MM.1S (cell line): ENCODE measurements at regions not wholly inside any gene's neighbourhood (a gene's known extent, or its start where the extent isn't known, plus 50 kb on each side); places are given as distances from the start of the nearest gene placed in this dataset.

Experiments
- DNase-seq: peaks from one replicate; pipeline ENCODE4 v3.0.0-alpha.2; 2015
- H2AFZ ChIP-seq: fragments of 300-600 bp; sonication (generic); 2 replicates; pipeline ENCODE4 v1.6.0; 2016; ENCODE audit warnings: antibody characterized with exemption, low read length
- H3F3A ChIP-seq: fragments of 300-600 bp; sonication (generic); 2 replicates; pipeline ENCODE4 v1.6.1; 2016; ENCODE audit warnings: mild to moderate bottlenecking, antibody characterized with exemption, low read length, moderate library complexity, mixed read lengths; ENCODE audit not compliant: insufficient read depth
- H3K27ac ChIP-seq: fragments of 300-600 bp; sonication (generic); 2 replicates; pipeline ENCODE4 v1.5.1; 2016; ENCODE audit warnings: mild to moderate bottlenecking, low read length
- H3K27me3 ChIP-seq: fragments of 300-600 bp; sonication (generic); replicated peaks from 2 replicates; pipeline ENCODE4 v1.6.0; 2016; ENCODE audit warnings: low read length; ENCODE audit not compliant: insufficient read depth
- H3K36me3 ChIP-seq: fragments of 300-600 bp; sonication (generic); replicated peaks from 2 replicates; pipeline ENCODE4 v1.6.1; 2016; ENCODE audit warnings: mild to moderate bottlenecking, low read length, mixed read lengths; ENCODE audit not compliant: insufficient read depth
- H3K4me1 ChIP-seq: fragments of 300-600 bp; sonication (generic); 2 replicates; pipeline ENCODE4 v1.6.1; 2016; ENCODE audit warnings: low read length, mixed read lengths
- H3K4me2 ChIP-seq: fragments of 300-600 bp; sonication (generic); 2 replicates; pipeline ENCODE4 v1.6.0; 2016; ENCODE audit warnings: low read depth, low read length
- H3K4me3 ChIP-seq: fragments of 300-600 bp; sonication (generic); 2 replicates; pipeline ENCODE4 v1.5.1; 2016; ENCODE audit warnings: low read length, mixed read lengths
- H3K79me2 ChIP-seq: fragments of 300-600 bp; sonication (generic); 2 replicates; pipeline ENCODE4 v1.6.1; 2016; ENCODE audit warnings: mixed run types, low read length, mixed read lengths
- H3K9ac ChIP-seq: fragments of 300-600 bp; sonication (generic); 2 replicates; pipeline ENCODE4 v1.6.1; 2016; ENCODE audit warnings: low read length, mixed read lengths
- H3K9me2 ChIP-seq: fragments of 300-600 bp; sonication (generic); replicated peaks from 2 replicates; pipeline ENCODE4 v1.6.1; 2016; ENCODE audit warnings: mild to moderate bottlenecking, low read length, mixed read lengths; ENCODE audit not compliant: insufficient read depth
- H3K9me3 ChIP-seq: fragments of 300-600 bp; sonication (generic); replicated peaks from 2 replicates; pipeline ENCODE4 v1.6.1; 2016; ENCODE audit warnings: mild to moderate bottlenecking, low read length, mixed read lengths; ENCODE audit not compliant: insufficient read depth
- H4K20me1 ChIP-seq: fragments of 300-600 bp; sonication (generic); 2 replicates; pipeline ENCODE4 v1.6.1; 2016; ENCODE audit warnings: mild to moderate bottlenecking, low read length, moderate library complexity, mixed read lengths; ENCODE audit not compliant: insufficient read depth
- EZH2 ChIP-seq: fragments of 300-600 bp; sonication (generic); optimal IDR thresholded peaks from 2 replicates; pipeline ENCODE3; 2017; ENCODE audit warnings: low read depth, mild to moderate bottlenecking, antibody characterized with exemption, low read length, mixed read lengths
- EZH2phosphoT487 ChIP-seq: fragments of 300-600 bp; sonication (generic); IDR thresholded peaks from 2 replicates; pipeline ENCODE4 v1.6.1; 2018; ENCODE audit warnings: antibody characterized with exemption, low read length
- TF ChIP-seq, protein P1 (sequence below): fragments of 300-600 bp; sonication (generic); IDR thresholded peaks from 2 replicates; pipeline ENCODE4 v1.5.1; 2016; ENCODE audit warnings: antibody characterized with exemption, low read length, mixed read lengths

DNA sequence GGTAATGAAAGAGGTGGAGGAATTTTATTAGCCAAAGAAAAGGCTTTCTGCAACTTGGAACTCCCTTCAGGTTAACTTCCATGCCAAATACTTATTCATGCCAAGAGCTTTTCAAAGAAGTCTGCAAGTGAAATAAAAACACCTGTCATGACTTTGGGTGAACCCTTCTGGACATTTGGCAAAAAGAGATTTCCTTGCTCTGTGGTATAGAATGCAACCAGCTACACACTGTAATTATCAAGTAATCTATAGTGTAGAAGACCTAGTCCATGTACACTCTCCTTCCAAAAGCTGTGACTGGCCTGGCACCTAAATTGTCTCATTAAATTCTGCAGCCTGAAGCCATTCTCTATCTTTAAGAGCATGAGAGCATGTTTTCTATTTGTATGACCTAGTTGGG is 232.3 kb downstream of the COL12A1 start:
- no peak overlapping the region for H3K4me2 ChIP-seq
- no peaks in the 10 kb centered on the region for H4K20me1 ChIP-seq
- H3K27me3 ChIP-seq, result no peaks in the 10 kb centered on the region
- H3K79me2 ChIP-seq, result no peaks in the 10 kb centered on the region
- H3K4me3 ChIP-seq, result no peak overlapping the region
- H3K9me3 ChIP-seq, result no peaks in the 10 kb centered on the region
- H3K4me1 ChIP-seq, result no peaks in the 10 kb centered on the region
- H3K27ac ChIP-seq, result no peak overlapping the region
- no peak for DNase-seq
- no peaks in the 10 kb centered on the region for H3F3A ChIP-seq
- H3K9me2 ChIP-seq, result no peaks in the 10 kb centered on the region
- H3K36me3 ChIP-seq, result no peaks in the 10 kb centered on the region
- no peak overlapping the region for H2AFZ ChIP-seq
- H3K9ac ChIP-seq, result no peak overlapping the region
- TF ChIP-seq EZH2 (no peak), EZH2phosphoT487 (no peak)
- TF ChIP-seq, protein P1, sequence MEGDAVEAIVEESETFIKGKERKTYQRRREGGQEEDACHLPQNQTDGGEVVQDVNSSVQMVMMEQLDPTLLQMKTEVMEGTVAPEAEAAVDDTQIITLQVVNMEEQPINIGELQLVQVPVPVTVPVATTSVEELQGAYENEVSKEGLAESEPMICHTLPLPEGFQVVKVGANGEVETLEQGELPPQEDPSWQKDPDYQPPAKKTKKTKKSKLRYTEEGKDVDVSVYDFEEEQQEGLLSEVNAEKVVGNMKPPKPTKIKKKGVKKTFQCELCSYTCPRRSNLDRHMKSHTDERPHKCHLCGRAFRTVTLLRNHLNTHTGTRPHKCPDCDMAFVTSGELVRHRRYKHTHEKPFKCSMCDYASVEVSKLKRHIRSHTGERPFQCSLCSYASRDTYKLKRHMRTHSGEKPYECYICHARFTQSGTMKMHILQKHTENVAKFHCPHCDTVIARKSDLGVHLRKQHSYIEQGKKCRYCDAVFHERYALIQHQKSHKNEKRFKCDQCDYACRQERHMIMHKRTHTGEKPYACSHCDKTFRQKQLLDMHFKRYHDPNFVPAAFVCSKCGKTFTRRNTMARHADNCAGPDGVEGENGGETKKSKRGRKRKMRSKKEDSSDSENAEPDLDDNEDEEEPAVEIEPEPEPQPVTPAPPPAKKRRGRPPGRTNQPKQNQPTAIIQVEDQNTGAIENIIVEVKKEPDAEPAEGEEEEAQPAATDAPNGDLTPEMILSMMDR, result no peak

DNA sequence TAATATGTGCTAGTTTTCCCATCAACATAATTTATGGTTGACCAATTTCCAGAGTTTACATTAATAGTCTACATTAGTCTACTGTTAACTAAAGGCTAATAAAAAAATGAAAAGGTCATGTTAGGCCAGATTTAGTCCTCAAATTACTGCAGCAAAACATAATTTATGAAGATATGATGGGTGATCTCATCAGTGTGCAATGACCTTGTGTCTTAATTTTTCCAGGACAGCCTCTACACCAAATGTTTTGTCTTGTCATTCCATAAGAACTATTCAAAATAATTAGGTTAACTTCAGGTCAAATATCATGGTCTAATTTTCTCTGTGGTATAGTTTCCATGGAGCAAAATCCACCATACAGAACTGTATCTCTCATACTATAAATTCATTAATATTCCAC is 234.2 kb downstream of the COL12A1 start:
- no peaks in the 10 kb centered on the region for H3F3A ChIP-seq
- H3K79me2 ChIP-seq, result no peaks in the 10 kb centered on the region
- H3K4me2 ChIP-seq, result no peak overlapping the region
- no peak overlapping the region for H2AFZ ChIP-seq
- H3K4me3 ChIP-seq, result no peak overlapping the region
- no peaks in the 10 kb centered on the region for H3K9me3 ChIP-seq
- no peaks in the 10 kb centered on the region for H3K9me2 ChIP-seq
- H3K9ac ChIP-seq, result no peak overlapping the region
- no peak overlapping the region for H3K27ac ChIP-seq
- no peaks in the 10 kb centered on the region for H3K27me3 ChIP-seq
- no peak for TF ChIP-seq EZH2
- TF ChIP-seq, protein P1, result no peak
- no peak for TF ChIP-seq EZH2phosphoT487
- H3K4me1 ChIP-seq, result no peaks in the 10 kb centered on the region
- H3K36me3 ChIP-seq, result no peaks in the 10 kb centered on the region
- no peak for DNase-seq
- H4K20me1 ChIP-seq, result no peaks in the 10 kb centered on the region

DNA sequence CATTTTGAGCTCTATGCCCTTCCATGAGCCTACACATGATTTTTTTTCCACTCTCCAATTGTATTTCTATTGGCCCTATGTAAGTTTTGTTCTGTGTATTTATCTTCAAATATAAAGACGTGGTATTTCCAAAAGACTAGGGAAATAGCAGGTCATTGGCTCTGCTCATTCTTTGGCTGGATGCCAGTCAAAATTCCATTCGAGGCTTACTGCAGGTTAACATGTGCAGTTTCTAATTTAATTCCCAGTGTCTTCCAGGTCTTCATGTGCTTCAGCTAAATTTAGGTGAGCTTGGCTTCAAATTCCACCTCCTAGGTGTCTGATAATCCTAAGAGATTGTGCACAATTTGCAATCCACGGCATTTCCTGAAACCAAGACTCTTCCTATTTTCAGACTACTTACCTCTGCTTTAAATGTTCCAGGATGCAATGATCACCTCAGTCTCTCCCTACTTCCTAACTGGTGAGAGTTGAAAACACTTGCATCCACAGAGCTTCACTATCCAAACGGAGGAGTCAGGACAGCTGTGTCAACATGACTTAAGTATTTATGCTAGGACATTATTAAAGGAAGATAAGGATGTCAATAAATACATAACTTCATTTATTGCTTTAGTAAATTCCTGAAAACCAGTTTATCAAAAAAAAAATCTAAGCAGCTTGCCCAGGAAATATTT is 236.1 kb downstream of the COL12A1 start:
- Histone ChIP-seq H3K36me3 (no peaks in the 10 kb centered on the region), H3K27me3 (no peaks in the 10 kb centered on the region), H3K4me1 (no peaks in the 10 kb centered on the region), H3K9me2 (no peaks in the 10 kb centered on the region), H3K4me2 (no peak overlapping the region), H3K4me3 (no peak overlapping the region), H3K9ac (no peak overlapping the region), H3K27ac (no peak overlapping the region), H4K20me1 (no peaks in the 10 kb centered on the region), H3F3A (no peaks in the 10 kb centered on the region), H3K79me2 (no peaks in the 10 kb centered on the region), H2AFZ (no peak overlapping the region), H3K9me3 (no peaks in the 10 kb centered on the region)
- DNase-seq, result no peak
- TF ChIP-seq EZH2phosphoT487 (no peak), EZH2 (no peak)
- TF ChIP-seq, protein P1, result no peak
